ENCODE measurements at regions not wholly inside any gene's neighbourhood (a gene's known extent, or its start where the extent isn't known, plus 50 kb on each side); places are given as distances from the start of the nearest gene placed in this dataset.

DNA sequence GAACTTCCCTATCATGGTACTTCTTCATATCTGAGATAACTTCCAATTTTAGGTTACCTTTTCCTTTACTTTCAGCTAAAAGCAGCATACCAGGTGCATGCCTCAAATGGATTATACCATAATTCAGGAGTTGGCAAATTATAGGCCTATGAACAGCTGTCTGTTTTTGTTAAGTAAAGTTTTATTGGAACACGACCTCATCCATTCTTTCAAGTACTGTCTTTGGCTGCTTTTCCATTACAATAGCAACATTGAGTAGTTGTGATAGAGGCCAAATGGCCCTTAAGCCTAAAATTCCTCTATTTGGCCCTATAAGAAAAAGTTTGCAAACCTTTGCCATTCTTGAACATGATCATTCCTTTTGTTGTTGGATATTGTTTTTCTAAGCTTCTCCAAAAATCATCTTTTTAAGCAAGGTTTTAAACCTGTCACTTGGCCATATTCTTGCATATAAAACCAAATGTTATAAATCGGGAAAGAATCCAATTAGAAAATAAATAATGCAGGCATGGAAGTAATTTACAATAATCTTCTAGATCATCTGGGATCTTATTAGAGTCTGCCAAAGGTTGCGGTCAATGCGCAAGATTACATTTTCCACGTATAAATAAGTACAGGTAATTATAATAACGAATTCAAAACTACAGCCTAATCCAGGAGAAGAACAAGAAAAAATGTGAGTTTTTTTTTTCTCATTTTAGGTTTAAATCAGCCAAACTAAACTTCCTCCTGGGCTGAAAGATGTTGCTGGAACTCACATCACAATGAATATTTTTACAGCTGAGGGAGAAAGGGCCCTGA, 226.5 kb upstream of the ANKRD55 start:
- H3K27ac ChIP-seq (ENCODE audit: insufficient read depth, low read depth, low read length, poor library complexity, severe bottlenecking) = no peak overlapping the region

GRCh38 chr5:56457887-56458812, 225.0 kb upstream of the ANKRD55 start:
- no peaks in the 10 kb centered on the region for H3K27me3 ChIP-seq (ENCODE audit: control insufficient read depth, insufficient read depth, low read length, poor library complexity, severe bottlenecking)
- no peaks in the 10 kb centered on the region for H3K36me3 ChIP-seq (ENCODE audit: control insufficient read depth, insufficient read depth, low read length)
- no peaks in the 10 kb centered on the region for H3K9me3 ChIP-seq (ENCODE audit: control insufficient read depth, low read length)
- H3K4me3 ChIP-seq (ENCODE audit: insufficient read depth, low read depth, low read length) = no peak overlapping the region
- WGBS, 2 experiments = 83 to 84% methylated on average over 8 of the region's 8 CpGs
- no peak overlapping the region for H3K27ac ChIP-seq (ENCODE audit: insufficient read depth, low read depth, low read length, poor library complexity, severe bottlenecking)
- H3K4me1 ChIP-seq (ENCODE audit: control insufficient read depth, insufficient read depth, low read length) = no peaks in the 10 kb centered on the region

More for the DNA sequence above, 226.5 kb upstream of the ANKRD55 start:
- H3K36me3 ChIP-seq (ENCODE audit: control insufficient read depth, insufficient read depth, low read length) = no peaks in the 10 kb centered on the region
- WGBS, 2 experiments = 82 to 83% methylated on average over 4 to 6 of the region's 6 CpGs
- H3K4me1 ChIP-seq (ENCODE audit: control insufficient read depth, insufficient read depth, low read length) = no peaks in the 10 kb centered on the region
- H3K9me3 ChIP-seq (ENCODE audit: control insufficient read depth, low read length) = no peaks in the 10 kb centered on the region
- H3K27me3 ChIP-seq (ENCODE audit: control insufficient read depth, insufficient read depth, low read length, poor library complexity, severe bottlenecking) = no peaks in the 10 kb centered on the region
- H3K4me3 ChIP-seq (ENCODE audit: insufficient read depth, low read depth, low read length) = no peak overlapping the region

GRCh38 chr5:56456002-56456401, 222.9 kb upstream of the ANKRD55 start:
- Histone ChIP-seq H3K4me1 (ENCODE audit: control insufficient read depth, insufficient read depth, low read length) (no peaks in the 10 kb centered on the region), H3K27me3 (ENCODE audit: control insufficient read depth, insufficient read depth, low read length, poor library complexity, severe bottlenecking) (no peaks in the 10 kb centered on the region), H3K9me3 (ENCODE audit: control insufficient read depth, low read length) (no peaks in the 10 kb centered on the region), H3K4me3 (ENCODE audit: insufficient read depth, low read depth, low read length) (no peak overlapping the region), H3K36me3 (ENCODE audit: control insufficient read depth, insufficient read depth, low read length) (no peaks in the 10 kb centered on the region), H3K27ac (ENCODE audit: insufficient read depth, low read depth, low read length, poor library complexity, severe bottlenecking) (no peak overlapping the region)
- 88 to 91% methylated on average over 4 of the region's 4 CpGs for WGBS, 2 experiments

- Histone ChIP-seq H3K27me3 (ENCODE audit: control insufficient read depth, insufficient read depth, low read length, poor library complexity, severe bottlenecking) (no peaks in the 10 kb centered on the region), H3K4me1 (ENCODE audit: control insufficient read depth, insufficient read depth, low read length) (no peaks in the 10 kb centered on the region), H3K9me3 (ENCODE audit: control insufficient read depth, low read length) (no peaks in the 10 kb centered on the region), H3K36me3 (ENCODE audit: control insufficient read depth, insufficient read depth, low read length) (no peaks in the 10 kb centered on the region), H3K27ac (ENCODE audit: insufficient read depth, low read depth, low read length, poor library complexity, severe bottlenecking) (no peak overlapping the region), H3K4me3 (ENCODE audit: insufficient read depth, low read depth, low read length) (no peak overlapping the region)
- 90 to 92% methylated on average over 4 of the region's 4 CpGs for WGBS, 2 experiments
Observed at GRCh38 chr5:56455417-56455816, 222.3 kb upstream of the ANKRD55 start.

- no peaks in the 10 kb centered on the region for H3K9me3 ChIP-seq (ENCODE audit: control insufficient read depth, low read length)
- no peak overlapping the region for H3K4me3 ChIP-seq (ENCODE audit: insufficient read depth, low read depth, low read length)
- no peak overlapping the region for H3K27ac ChIP-seq (ENCODE audit: insufficient read depth, low read depth, low read length, poor library complexity, severe bottlenecking)
- H3K36me3 ChIP-seq (ENCODE audit: control insufficient read depth, insufficient read depth, low read length) = no peaks in the 10 kb centered on the region
- 95% methylated on average over 15 of the region's 15 CpGs for WGBS, 2 experiments
- no peaks in the 10 kb centered on the region for H3K4me1 ChIP-seq (ENCODE audit: control insufficient read depth, insufficient read depth, low read length)
- no peaks in the 10 kb centered on the region for H3K27me3 ChIP-seq (ENCODE audit: control insufficient read depth, insufficient read depth, low read length, poor library complexity, severe bottlenecking)
Observed at GRCh38 chr5:56454219-56454862, 221.2 kb upstream of the ANKRD55 start.

DNA sequence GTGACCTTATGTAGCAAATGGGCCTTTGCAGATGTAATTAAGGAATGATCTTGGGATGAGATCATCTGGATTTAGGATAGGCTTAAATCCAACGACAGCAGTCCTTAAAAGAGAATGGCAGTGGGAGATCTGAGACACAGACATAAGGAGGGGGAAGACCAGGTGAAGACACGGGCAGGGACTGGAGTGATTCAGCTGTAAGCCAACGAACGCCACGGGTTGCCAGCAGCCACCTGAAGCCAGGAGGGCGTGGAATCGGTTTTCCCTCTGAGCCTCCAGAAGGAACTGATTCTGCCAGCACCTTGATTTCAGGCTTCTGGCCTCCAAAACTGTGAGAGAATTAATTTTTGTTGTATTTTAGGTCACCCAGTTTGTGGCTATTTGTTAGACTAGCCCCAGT, 218.6 kb upstream of the ANKRD55 start:
- no peaks in the 10 kb centered on the region for H3K36me3 ChIP-seq (ENCODE audit: control insufficient read depth, insufficient read depth, low read length)
- WGBS, 2 experiments = 91 to 92% methylated on average over 7 of the region's 7 CpGs

GRCh38 chr5:56450766-56451165, 217.6 kb upstream of the ANKRD55 start:
- Histone ChIP-seq H3K9me3 (ENCODE audit: control insufficient read depth, low read length) (no peaks in the 10 kb centered on the region), H3K4me3 (ENCODE audit: insufficient read depth, low read depth, low read length) (no peak overlapping the region), H3K36me3 (ENCODE audit: control insufficient read depth, insufficient read depth, low read length) (no peaks in the 10 kb centered on the region), H3K4me1 (ENCODE audit: control insufficient read depth, insufficient read depth, low read length) (no peaks in the 10 kb centered on the region), H3K27ac (ENCODE audit: insufficient read depth, low read depth, low read length, poor library complexity, severe bottlenecking) (no peak overlapping the region), H3K27me3 (ENCODE audit: control insufficient read depth, insufficient read depth, low read length, poor library complexity, severe bottlenecking) (no peaks in the 10 kb centered on the region)
- WGBS, 2 experiments = 92 to 95% methylated on average over 8 of the region's 8 CpGs

More for the DNA sequence above, 218.6 kb upstream of the ANKRD55 start:
- Histone ChIP-seq H3K27me3 (ENCODE audit: control insufficient read depth, insufficient read depth, low read length, poor library complexity, severe bottlenecking) (no peaks in the 10 kb centered on the region), H3K4me3 (ENCODE audit: insufficient read depth, low read depth, low read length) (no peak overlapping the region), H3K27ac (ENCODE audit: insufficient read depth, low read depth, low read length, poor library complexity, severe bottlenecking) (no peak overlapping the region), H3K4me1 (ENCODE audit: control insufficient read depth, insufficient read depth, low read length) (no peaks in the 10 kb centered on the region), H3K9me3 (ENCODE audit: control insufficient read depth, low read length) (no peaks in the 10 kb centered on the region)

- Histone ChIP-seq H3K27ac (ENCODE audit: insufficient read depth, low read depth, low read length, poor library complexity, severe bottlenecking) (no peak overlapping the region), H3K9me3 (ENCODE audit: control insufficient read depth, low read length) (no peaks in the 10 kb centered on the region), H3K27me3 (ENCODE audit: control insufficient read depth, insufficient read depth, low read length, poor library complexity, severe bottlenecking) (no peaks in the 10 kb centered on the region), H3K4me1 (ENCODE audit: control insufficient read depth, insufficient read depth, low read length) (no peaks in the 10 kb centered on the region), H3K36me3 (ENCODE audit: control insufficient read depth, insufficient read depth, low read length) (no peaks in the 10 kb centered on the region), H3K4me3 (ENCODE audit: insufficient read depth, low read depth, low read length) (no peak overlapping the region)
- 91 to 92% methylated on average over 7 of the region's 7 CpGs for WGBS, 2 experiments
Observed at GRCh38 chr5:56449071-56449640, 216.0 kb upstream of the ANKRD55 start.

GRCh38 chr5:56447656-56448055, 214.5 kb upstream of the ANKRD55 start:
- Histone ChIP-seq H3K9me3 (ENCODE audit: control insufficient read depth, low read length) (no peaks in the 10 kb centered on the region), H3K4me3 (ENCODE audit: insufficient read depth, low read depth, low read length) (no peak overlapping the region), H3K36me3 (ENCODE audit: control insufficient read depth, insufficient read depth, low read length) (no peaks in the 10 kb centered on the region), H3K27me3 (ENCODE audit: control insufficient read depth, insufficient read depth, low read length, poor library complexity, severe bottlenecking) (no peaks in the 10 kb centered on the region), H3K4me1 (ENCODE audit: control insufficient read depth, insufficient read depth, low read length) (no peaks in the 10 kb centered on the region), H3K27ac (ENCODE audit: insufficient read depth, low read depth, low read length, poor library complexity, severe bottlenecking) (no peak overlapping the region)
- 81 to 82% methylated on average over 4 of the region's 4 CpGs for WGBS, 2 experiments

Measured in ectodermal cell (in vitro differentiated cells).